NOMO-1 treated with dmso at 0.1 percent for 144 hours (cell line): ENCODE measurements at regions not wholly inside any gene's neighbourhood (a gene's known extent, or its start where the extent isn't known, plus 50 kb on each side); places are given as distances from the start of the nearest gene placed in this dataset.
"Not testable (repeated sequence)": the region's sequence is repeated elsewhere in the genome, so short reads cannot be mapped to it uniquely, and the experiment has no call there.

Experiments used
- DNase-seq: peaks from one replicate; lab custom pipeline; 2025; ENCODE audit not compliant: unreplicated experiment; lab: John Stamatoyannopoulos, UW

DNA sequence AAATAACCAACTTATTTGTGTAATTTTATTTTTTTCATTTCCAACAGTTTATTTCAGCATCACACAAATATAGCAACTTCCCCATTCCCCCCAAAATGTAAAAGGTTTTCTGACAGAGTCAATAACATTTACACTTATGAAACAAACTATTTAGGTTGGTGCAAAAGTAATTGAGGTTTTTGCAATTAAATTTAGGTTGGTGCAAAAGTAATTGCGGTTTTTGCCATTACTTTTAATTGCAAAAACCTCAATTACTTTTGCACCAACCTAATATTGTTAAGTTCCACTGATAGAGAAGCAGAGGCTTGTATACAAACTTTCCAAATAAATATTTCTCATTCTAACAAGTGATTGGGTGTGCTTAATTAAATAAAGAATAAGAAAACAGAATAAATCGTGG, 270.9 kb upstream of the DUSP10 start:
- DNase-seq: no peak

DNA sequence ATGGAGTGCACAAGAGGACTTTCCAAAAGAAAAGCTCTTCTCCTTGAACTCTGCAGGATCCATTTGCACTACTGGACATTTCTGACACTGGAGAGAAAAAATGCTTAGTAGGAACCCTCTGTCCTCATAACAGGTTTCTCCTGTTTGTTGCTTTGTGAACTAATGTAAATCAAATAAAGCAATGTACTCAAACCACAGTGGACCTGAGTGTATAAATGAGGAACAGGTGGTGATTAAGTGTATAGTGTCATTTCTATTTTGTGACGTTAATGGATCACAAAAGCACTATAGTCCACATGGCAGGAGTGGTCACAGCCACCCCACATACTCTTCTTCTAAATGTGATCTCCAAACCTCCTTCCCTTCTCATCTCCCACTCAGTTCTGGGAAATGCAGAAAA, 268.4 kb upstream of the DUSP10 start:
- DNase-seq: no peak

DNA sequence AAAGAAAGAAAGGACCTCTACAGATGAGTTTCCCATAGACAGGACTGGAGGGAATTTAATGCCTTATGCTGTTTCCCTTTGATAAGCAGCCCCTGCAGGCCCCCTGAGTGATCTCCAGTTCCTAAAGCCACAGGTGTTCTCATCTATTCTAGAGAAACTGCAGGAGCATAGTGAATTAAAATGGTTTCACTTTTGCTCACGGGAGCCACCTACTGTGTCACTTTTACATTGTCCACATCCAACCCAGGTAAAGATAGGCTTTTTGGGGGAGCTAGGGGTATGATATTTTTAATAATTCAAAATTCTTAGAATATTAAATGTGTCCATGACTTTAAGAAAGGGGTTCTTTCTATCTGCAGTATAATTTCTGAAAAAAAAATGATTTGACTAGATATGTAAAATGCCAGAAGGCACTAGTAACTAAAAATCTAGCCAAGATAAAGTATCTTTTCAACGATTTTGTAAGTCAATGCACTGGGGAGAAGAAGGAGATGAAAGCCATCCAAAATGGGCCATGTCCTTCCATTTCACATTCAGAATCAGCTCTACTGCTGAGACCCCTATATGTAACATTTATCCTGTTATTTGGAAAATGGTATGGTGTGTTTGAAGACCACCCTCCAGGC, 267.3 kb upstream of the DUSP10 start:
- DNase-seq: no peak

DNA sequence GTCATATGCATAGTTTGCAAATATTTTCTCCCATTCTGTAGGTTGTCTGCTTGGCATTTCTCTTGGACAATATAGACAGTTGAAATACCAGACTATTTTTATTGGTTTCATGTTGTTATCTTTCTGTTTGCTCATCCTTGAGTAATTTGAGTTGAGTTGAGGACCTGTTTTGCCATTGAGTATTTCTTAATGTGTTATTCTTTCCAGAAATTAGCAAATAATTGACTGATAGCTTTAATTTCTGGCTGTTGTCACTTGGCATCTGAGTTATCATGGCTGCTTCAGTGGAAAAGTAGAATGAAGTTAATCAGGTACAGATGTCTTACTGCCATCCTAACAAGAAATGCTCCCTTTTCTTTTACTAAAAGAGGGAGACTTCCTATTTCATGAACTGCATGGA, 264.8 kb upstream of the DUSP10 start:
- DNase-seq: no peak

DNA sequence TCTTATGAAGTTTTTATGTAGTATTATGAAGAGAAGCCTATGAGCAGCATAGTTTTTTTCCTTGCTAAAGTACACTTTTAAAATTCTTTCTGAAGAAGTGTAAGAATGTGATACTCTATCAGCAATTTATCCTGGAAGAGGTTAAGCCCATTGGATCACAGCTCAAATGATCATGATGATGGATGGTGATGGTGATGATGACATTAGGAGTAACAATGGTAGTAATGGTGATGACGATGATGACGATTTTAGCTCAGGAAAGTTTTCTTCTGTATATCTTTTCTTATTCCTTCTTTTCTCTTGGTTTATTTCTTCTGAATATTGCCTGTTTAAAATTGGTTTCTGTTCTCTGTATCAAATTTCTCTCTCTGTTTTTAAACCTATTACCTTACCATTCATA, 262.9 kb upstream of the DUSP10 start:
- DNase-seq: no peak

DNA sequence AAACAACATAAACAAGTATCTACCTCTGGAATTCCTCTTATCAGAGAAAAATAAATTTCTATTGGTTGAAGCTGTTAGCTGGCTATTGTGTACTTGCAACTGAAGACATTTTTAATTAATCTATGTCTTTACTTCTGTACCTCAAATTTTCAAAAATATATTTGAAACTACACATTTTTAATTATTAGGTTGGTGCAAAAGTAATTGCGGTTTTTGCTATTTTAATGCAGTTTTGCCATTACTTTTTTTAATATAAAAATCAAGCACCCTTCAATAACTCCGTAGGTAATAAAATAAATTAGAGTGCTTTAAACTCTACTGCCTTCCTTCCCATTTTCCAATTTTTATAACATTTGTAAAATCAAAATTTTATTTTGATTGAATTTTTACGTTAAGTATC, 262.1 kb upstream of the DUSP10 start:
- DNase-seq: no peak

DNA sequence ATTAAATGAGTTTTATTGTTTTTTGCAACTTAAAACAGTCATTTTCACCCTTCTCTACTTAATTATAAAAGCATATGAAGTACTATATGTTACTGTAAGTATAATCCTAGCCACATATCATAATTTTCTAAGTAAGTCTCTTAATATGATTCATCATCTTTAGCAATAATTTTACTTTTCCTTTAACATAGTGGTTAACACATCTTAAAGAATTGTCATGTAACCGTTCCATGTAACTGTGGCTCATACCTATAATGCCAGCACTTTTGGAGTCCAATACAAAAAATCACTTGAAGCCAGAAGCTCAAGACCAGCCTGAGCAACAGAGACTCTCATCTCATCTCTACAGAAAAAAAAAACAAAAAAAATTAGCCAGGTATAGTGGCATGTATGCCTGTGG, 260.6 kb upstream of the DUSP10 start:
- DNase-seq: no peak

DNA sequence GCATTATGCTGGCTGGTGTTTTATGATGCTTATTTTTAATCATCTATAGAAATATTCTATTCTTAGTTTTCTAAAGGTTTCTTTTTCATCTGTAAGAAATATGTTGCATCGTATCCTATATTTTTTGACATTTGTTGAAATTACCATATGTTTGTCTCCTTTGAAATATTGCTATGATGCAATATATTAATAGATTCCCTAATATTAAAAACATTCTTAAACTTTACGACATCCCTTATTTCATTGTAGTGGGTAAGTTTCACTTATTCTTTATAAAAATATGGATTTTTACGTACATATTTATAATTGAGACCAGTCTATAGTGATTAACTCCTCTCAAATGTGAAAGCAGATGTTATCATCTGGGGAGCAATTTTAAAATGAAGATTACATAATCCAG, 258.2 kb upstream of the DUSP10 start:
- no peak for DNase-seq

DNA sequence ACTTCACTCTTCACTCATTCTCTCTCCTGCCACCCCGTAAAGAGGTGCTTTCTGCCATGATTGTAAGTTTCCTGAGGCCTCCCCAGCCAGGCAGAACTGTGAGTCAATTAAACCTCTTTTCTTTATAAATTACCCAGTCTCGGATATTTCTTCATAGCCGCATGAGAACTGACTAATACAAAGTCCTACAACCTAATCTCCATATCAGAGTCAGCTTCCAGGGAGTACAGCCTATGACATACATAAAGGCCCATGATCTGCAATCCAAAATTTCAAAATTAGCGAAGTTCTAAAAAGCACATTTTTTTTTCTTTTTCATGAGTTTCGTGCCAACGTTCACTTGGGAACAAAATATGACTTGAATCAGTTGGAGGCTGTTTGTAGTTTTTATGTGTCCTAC, 256.9 kb upstream of the DUSP10 start:
- DNase-seq: no peak

DNA sequence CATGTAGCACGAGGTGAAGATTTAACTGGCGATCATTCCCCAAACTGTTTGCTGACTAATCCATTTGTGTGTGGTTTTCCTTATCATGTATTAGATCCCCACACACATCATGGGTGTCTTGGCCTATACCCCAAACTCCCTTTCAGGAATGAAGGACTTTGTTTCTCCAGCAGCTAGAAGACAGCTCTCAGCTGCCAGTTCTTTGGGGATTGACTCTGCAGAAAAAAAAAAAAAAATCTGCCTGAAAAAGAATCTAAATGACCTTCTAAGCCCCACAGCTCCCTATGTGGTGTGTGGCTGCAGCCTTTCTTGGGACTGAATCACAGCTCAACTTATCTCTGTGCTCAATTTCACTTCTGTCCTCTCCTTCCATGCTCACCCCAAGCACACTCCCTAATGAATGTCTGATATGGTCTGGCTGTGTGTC, 256.3 kb upstream of the DUSP10 start:
- no peak for DNase-seq

DNA sequence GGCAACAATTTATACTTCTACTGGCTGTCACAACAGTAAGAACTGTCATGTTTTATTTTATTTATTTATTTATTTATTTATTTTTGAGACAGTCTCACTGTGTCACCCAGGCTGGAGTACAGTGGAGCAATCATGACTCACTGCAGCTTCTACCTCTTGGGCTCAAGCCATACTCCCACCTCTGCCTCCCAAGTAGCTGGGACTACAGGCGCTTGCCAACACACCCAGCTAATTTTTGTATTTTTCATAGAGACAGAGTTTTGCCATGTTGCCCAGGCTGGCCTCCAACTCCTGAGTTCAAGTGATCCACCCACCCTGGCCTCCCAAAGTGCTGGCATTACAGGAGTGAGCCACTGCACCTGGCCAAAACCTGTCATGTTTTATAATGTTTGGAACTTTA, 255.1 kb upstream of the DUSP10 start:
- not testable (repeated sequence) for DNase-seq

DNA sequence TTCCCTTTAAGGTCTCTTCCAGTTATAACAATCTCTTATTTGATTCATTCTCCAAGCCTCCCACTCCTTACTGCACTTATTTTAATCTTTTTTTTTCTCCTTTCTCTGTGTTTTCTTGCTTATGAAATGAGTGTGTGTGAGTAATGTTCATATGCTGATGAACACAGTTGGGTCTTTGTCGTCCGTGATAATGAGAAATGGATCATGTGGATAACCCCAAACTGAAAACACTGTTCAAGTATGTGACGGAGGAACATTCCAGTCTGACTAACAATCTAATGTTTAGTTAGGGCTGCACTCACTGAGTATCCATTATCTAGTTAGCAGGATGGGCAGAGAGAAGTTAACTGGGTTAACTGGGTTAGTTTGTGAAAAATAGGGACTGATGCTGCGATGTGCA, 253.1 kb upstream of the DUSP10 start:
- DNase-seq: no peak

DNA sequence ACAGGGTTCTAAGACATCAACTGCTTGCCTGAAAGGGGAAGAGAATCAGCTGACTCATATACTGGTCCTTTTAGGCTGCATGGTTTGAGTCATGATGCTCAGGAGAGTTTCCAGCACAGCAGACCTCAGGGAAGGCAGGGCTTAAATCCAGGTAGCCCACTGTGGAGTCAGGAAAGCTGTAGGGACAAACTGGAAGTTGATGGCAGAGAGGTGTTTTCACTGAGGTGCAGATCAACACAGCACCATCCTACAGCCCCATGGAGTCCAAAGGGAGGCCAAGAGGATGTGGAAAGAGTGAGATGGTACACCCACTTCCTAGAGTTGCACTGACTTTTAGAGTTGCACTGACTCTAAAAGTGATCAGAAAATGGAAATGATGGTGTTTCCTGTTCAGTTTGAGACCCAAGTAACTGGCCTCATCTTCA, 252.4 kb upstream of the DUSP10 start:
- DNase-seq: peak; percentile 22

DNA sequence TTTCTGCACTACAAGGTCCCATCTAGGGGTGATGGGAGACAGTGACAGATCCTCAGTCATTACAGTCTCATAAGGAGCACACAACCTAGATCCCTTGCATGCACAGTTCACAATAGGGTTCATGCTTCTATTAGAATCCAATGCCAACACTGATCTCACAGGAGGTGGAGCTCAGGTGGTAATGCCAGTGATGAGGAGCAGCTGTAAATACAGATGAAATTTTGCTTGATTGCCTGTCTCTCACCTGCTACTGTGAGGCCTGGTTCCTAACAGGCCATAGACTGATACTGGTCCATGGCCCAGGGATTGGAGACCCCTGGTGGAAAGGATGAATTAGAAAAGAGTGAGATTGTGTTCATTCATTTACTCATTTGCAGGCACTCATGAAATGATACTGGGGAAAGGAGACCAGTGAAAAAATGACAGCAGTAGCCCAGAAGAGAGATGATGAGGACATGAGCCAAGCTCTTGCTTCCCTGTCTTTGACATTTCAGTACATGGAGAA, 251.6 kb upstream of the DUSP10 start:
- no peak for DNase-seq

DNA sequence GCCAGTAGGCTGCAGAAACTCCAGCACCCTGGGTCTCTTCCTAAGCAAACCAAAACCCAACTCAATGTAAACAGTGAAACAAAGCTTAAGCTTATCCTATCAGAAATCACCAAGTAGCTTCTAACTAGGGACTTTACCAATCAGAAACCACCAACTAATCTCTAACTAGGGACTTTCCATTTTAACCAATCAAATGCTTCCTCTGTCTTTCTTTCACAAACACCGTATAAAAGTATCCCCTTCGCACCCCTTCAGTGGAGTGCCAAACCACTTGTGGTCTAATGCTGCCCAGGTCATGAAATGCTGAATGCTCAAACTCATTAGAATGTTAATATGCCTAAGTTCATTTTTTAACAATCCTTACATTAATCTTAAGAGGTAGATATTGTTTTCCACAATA, 250.5 kb upstream of the DUSP10 start:
- no peak for DNase-seq

DNA sequence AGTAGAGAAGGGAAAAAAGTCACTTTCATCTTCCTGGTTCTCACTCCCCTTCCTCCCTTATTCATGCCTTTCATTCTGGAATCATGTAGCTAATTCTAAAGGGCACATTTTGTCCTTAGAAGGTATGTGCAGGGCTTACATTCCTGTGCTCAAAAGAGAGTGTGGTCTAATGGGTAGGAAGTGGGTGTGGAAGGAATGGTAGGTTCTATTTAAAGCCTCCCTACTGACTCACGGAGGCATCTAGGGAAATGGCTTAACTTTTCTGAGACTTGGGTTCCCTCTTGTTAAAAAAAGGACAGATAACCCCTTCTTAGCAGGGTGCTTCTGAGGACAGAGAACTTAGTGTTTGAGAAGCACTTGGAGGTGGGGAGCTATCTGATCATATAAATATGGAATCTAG, 249.3 kb upstream of the DUSP10 start:
- DNase-seq: no peak

DNA sequence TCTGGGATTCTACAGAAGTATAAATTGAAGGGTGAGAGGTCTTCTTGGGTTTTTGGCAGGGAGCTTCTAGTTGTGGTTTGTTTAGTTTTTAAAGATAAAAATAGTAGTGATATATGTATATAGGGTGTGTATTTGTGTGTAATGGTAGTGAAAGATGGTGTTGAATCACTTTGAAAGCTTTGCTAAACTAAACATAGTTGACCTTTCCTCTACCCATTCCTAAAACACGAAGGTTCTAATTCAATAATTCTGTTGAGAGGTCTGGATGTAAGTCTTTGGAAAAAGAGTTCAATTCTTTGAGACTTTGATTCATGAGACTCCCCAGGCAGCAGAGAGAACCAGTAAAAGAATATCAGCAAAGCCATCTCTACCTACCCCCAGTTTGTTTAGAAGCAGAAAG, 247.9 kb upstream of the DUSP10 start:
- DNase-seq: no peak

DNA sequence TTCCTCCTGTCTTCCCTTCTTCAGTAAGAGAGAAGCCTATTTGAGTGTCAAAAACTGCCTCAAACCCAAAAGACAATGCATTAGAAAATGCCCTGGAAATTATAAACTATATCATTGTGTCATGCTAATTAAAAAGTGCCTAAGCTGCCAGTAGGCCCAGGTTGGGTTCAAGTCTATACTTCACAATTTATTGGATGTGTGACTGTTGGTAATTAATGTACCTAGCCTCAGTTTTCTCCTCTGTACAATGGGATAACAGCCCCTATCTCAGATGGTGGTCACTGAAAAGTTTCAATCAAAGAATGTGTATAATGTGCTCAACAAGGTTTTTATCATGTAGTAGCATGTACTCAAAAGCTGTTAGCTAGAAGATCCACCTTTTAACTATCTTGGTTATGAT, 246.9 kb upstream of the DUSP10 start:
- no peak for DNase-seq

DNA sequence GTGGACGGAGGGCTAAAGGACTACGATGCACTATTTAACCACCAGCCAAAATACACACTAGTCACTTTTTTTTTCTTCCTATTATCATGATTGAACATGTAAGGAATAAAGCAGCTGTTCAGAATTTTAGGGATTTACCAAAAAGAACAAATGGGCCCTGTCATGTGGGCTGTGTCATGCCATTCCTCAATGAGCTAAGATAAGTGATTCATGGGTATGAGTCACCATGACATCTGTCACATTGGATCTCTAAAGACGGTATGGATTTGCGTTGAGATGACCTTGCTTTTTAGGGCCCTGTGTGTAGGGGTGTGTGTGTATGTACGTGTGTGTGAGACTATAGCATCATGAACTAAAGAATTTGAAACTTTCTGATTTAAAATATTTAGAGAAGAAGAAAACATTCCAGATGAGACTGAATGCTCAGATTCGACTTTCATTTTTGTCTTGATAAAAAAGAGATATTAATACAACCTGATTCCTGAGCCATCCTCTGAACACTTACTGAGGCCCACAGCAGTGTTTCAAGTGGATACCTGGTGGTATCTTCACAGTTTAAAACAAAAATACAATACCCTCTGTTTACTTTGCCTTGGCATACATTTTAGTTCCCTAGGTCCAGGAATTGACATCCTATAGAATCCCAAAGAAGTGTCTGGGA, 246.1 kb upstream of the DUSP10 start:
- DNase-seq: no peak

DNA sequence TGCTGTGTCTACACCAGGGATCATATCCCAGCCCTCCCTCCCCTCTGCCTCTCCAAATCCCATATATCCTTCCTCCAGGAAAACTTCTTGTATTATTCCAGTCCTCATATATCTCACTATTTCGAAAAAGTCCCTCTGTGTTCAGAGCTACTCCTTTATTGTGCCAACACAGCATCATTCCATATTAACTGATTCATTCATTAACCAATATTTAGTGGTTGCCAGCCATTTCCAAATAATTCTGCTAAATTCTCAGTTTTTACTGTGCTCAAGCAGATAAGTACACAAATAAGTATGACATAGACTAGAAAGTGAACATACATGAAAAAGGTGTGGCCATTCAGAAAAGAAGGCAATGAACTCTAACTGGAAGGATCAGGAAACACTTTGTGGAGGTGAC, 241.6 kb upstream of the DUSP10 start:
- no peak for DNase-seq

DNA sequence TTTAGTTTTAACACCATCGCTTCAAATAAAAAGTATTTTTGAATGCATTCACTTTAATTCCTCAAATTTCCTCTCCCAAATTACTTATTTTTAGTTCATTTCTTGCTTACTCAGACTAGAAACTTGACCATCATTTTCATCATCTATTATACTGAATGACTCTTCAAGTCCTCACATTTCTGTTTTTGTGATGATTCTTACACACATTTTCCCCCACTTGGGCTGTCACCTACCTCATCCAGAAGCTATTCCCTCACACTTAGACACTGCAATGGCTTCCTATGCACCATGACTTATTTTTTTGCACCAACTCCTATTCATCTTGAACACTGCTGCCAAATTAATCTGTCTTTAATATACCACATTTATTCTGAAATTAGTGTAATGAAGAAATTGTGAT, 239.6 kb upstream of the DUSP10 start:
- no peak for DNase-seq

DNA sequence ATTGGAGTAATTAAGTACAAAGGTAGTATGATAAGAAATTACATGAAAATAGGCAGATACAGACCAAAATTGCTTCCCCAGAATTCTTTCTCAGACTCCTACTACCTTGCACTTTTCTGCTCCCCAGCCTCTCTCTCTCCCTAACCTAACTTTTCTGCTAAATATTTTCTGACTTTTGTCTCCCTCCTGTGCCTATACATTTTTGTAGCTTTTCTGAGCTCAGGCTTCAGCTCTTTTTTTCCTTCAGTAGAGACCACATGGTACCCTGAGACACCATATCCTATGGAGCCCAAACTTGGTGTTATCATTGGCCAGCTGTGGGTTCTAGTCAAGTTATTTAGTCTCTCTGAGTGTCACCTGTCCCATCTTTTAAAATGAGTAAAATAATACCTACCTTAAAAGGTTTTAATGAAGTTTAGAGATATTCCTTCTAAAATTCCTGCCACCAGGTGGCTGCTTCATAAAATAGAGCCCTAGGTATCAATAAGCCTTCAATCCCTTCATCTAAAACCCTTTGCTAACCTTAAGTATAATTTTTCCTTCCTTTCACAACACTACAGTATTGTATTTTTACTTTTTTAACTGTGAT, 237.6 kb upstream of the DUSP10 start:
- DNase-seq: no peak
